NCI-H187 (cell line): ENCODE measurements at regions not wholly inside any gene's neighbourhood (a gene's known extent, or its start where the extent isn't known, plus 50 kb on each side); places are given as distances from the start of the nearest gene placed in this dataset.

Source experiments
- DNase-seq, 2 experiments: peaks; one replicate each; lab custom pipeline; 2025; lab: John Stamatoyannopoulos, UW

GRCh38 chr2:4369826-4370419 is 666.5 kb downstream of the DCDC2C start:
- no peak for DNase-seq

DNA sequence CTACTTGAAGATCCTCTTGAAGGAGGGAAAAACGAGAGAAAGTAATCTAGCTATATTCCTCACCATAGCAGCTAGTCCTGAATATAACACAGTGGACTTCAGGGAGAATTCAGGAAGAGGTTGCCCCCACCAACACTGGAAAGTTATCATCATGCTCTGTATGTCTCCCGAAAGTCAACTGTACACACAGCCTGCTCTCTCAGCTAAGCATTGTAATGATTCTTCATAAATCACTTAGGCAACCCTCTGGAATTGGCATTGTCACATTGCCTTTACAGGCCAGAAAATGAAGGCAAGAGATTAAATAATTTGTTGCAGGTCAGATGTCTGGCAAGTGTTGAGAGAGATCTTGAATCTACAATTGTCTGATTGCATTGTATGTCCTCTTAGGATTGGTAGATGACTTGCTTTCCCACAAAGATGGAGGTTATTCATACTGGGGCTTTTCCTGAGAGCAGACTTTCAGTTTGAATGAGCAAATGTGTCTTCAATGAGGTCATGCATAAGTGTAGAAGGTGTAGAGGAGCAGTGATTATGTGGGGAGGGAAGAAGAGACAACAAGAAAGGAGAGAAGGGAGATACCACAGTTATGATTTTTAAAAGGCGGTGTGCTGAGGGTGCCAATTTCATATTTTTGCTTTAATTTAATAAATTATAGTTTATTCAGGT is 667.2 kb downstream of the DCDC2C start:
- DNase-seq = no peak

GRCh38 chr2:4381049-4381448 is 677.7 kb downstream of the DCDC2C start:
- no peak for DNase-seq

- no peak for DNase-seq
Measured at GRCh38 chr2:4381773-4382172, 678.4 kb downstream of the DCDC2C start.

- no peak for DNase-seq
Measured at GRCh38 chr2:4391013-4391412, 687.6 kb downstream of the DCDC2C start.

- DNase-seq = peak in 1 of 2 experiments; percentile 29
Measured at GRCh38 chr2:4404363-4404762, 701.0 kb downstream of the DCDC2C start.

GRCh38 chr2:4408321-4408720 is 704.9 kb downstream of the DCDC2C start:
- no peak for DNase-seq

- DNase-seq = no peak
Measured at GRCh38 chr2:4412637-4413187, 709.3 kb downstream of the DCDC2C start.

DNA sequence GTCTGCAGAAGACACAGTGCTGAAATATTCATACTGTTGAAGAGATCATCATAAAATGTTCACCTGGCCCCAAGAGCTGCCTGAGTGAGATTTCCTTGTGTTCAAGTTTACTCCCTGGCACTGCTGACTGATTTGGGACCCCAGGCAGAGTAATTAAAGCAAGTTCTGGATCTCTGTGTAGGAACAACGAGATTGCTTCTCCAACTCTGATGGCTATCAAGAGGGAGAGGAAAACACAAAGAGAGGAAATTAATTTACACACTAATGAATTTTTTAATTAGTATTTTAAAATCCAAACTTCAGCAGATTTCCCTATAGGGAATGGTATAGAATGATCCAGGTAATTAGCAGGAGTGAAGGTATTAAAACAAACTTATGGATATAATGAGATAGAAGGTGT is 711.8 kb downstream of the DCDC2C start:
- no peak for DNase-seq

DNA sequence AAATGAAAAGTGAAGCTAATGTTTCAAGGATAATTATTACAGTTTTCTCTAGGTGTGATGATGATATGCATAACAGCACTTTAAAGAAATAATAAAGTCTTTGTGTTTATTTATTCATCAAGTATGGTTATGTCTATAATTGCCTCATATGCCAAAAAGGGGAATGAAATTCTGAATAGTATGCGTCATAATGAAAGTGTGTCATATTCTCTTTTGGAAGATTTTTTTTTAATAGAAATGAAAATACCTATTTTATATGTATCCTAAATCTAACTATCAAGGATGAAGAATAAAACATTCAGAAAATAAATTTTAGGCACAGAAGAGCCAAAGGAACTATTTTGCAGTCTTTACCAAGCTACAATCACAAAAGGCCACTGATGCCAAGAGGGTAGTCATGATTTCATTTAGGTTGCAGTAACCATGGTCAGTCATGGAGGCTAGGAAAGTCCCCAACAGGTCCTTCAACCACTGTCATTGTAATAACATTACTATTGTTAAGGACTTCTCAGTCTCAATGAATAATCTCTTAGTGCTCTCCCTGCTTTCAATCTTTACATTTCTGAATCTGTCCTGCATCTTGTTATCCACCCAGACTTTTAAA is 712.5 kb downstream of the DCDC2C start:
- DNase-seq = no peak

DNA sequence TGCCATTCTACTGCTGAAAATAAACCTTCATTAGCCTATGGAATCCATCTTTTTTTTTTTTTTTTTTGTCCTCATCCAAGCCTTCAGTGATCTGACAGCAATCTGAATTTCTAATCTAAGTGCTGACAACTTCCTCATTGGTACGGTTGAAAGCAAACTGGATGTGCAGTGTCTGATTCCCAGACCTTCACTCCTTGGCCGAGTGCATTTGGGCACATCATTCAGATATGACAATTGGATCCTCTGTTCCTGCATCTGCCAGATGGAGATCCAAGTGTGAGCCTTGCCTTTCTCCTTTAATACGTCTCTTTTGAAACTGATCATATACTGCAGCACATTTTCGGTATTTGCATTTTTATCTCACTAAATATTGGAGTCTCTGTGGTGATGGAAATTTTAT is 713.1 kb downstream of the DCDC2C start:
- DNase-seq = no peak

DNA sequence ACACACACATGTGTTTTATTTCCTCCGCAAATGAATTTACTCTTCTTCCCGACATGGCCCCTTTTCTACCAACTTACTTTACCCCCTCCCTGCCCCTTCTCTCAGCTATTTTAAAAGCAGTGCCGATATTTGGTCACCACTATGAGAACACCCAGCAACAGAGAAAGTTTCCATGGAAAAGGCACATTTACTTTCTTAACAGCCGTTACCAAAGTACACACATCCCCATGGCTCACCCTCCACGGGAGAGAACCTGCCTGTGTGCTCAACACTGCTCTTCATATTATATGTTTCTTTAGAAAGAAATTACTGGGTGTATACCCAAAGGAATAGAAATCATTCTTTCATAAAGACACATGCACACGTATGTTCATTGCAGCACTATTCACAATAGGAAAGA is 714.4 kb downstream of the DCDC2C start:
- no peak for DNase-seq

DNA sequence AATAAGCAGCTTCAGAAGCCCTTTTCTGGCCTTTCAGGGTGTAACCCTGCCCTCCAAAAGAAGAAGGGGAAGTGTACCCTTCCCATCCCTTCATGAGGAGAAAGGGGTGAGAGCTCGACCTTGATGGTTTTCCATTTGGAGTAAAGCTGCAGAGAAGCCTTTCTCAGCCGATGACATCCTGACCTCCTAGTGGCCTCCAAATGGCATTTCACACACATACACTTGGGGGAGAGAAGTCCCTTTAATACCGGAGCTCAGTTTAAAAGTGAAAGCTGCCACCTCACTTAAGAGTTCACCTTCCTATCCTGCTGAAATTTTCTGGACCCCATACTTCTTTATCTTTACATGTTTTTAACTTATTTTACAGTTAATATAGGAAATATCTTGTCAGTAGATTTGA is 716.7 kb downstream of the DCDC2C start:
- DNase-seq = no peak

GRCh38 chr2:4424153-4424552 is 720.8 kb downstream of the DCDC2C start:
- no peak for DNase-seq

DNA sequence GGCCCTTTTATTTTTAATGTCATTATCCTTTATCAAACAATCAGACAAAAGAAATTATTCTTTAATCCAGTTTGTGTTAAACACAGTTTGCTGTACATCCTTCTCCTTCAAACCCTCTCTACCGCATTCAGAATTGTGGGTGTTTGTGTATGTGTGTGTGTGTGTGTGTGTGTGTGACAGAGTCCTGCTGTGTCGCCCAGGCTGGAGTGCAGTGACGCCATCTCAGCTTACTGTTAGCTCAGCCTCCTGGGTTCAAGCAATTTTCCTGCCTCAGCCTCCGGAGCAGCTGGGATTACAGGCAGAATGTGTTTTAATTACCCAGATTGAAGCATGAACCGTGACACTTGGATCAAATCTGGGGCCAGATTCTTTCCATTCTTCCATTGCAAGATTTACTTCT is 723.7 kb downstream of the DCDC2C start:
- DNase-seq = no peak

- no peak for DNase-seq
Measured at GRCh38 chr2:4445821-4446220, 742.4 kb downstream of the DCDC2C start.

- DNase-seq = no peak
Measured at GRCh38 chr2:4454907-4455306, 751.5 kb downstream of the DCDC2C start.

DNA sequence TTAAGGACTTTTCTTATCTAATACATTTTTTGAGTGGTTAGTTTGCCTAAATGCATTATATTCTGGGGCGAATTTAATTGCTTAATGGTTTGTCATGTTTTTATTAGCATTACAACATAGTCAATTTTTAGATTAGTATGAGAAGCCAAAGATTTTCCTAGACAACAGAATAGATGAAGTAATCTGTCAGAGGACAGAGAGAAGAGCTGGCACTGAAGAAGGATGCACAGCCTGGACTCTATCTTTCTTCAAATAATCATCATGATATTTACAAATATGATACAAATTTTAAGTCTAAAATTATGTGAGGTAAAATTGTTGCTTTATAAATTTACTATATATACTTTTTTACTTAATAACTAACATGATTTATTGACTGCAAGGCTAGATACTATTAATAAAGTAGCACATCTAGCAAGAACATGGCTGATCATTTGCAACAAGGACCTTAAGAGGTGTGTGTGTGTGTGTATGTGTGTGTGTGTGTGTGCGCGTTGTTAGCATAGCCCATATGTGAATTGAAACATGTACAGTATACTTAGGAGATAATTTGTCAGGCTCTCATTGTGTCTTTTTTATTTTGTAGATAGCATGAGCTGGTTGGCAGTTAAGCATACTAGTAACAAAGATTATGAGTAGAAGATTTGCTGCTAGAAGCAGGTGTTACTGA is 752.2 kb downstream of the DCDC2C start:
- no peak for DNase-seq

DNA sequence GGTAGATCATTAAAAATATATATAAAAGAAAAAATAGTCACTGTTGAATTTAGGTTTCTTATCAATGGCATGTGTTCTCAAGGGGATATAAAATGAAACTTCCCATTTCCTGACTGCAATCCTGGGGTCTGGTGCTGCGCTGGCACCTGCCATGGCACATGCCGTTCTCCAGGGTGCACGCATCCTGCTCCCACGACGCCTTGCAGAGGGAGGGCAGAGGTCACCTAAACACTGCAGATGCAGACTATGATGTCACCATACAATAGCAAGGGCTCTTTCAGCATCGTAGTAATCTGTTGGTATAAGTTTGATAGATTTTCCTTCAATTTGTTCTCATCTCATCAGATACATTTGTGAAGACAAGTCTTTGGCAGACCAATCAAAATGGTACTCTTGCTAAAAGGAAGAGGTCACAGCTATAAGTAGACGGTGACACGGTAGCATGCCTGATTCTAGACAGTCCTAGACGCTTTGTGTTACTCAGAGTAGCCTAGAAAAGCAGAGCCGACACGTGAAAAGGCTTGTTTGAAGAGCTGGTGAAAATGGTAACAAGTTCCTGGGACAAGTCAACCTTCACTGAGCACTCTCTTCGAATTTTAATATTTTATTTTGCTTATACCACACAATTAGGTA is 761.4 kb downstream of the DCDC2C start:
- no peak for DNase-seq

GRCh38 chr2:4465671-4466070 is 762.3 kb downstream of the DCDC2C start:
- no peak for DNase-seq

DNA sequence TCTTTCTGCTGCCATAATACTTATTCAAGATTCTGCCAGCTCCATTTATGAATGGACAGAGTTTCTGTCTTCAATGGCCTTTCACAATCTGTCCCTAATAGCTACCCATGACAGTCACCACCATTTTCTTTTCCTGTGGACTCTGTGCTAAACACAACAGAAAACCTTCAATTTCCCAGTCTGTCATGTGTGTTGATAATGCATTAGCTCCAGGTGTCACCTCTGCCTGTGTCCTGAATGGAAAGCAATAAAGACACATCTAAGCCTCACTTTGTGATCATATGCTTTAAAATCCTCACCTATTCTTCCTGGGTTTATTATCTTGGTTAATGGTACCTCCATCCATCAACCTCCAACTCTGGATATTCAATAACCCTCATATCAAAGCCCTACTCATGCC is 772.2 kb downstream of the DCDC2C start:
- DNase-seq = no peak

- no peak for DNase-seq
Measured at GRCh38 chr2:4483050-4483449, 779.7 kb downstream of the DCDC2C start.
